HL-60 (cell line): ENCODE measurements at regions not wholly inside any gene's neighbourhood (a gene's known extent, or its start where the extent isn't known, plus 50 kb on each side); places are given as distances from the start of the nearest gene placed in this dataset.
"Not testable (repeated sequence)": the region's sequence is repeated elsewhere in the genome, so short reads cannot be mapped to it uniquely, and the experiment has no call there.

ENCODE experiments used
- DNase-seq, 2 experiments: peaks; one replicate each; pipeline ENCODE4 v3.0.0-alpha.2; 2010 to 2020; ENCODE audit warnings: low read depth in 1 of 2, low spot score in 1 of 2
- H3K27ac ChIP-seq: fragments of 250-450 bp; sonication (Bioruptor Pico); replicated peaks from 2 replicates; pipeline ENCODE4 v1.5.1; 2020; ENCODE audit warnings: mild to moderate bottlenecking, moderate library complexity
- H3K27me3 ChIP-seq: fragments of 250-450 bp; sonication (Bioruptor Pico); 2 replicates; pipeline ENCODE4 v1.5.1; 2021; ENCODE audit warnings: mild to moderate bottlenecking, moderate library complexity; ENCODE audit not compliant: insufficient read depth, poor library complexity, severe bottlenecking
- H3K4me3 ChIP-seq: replicated peaks from 2 replicates; pipeline ENCODE4 v1.5.1; 2011; ENCODE audit warnings: mild to moderate bottlenecking, control low read depth, low read length; ENCODE audit not compliant: insufficient read depth
- CTCF ChIP-seq: IDR thresholded peaks from one replicate; pipeline ENCODE4 v1.5.1; 2011; ENCODE audit warnings: low read length, control low read depth, inconsistent platforms; ENCODE audit not compliant: insufficient read depth
- GABPA ChIP-seq: IDR thresholded peaks from 2 replicates; pipeline ENCODE4 v1.6.1; 2012; ENCODE audit warnings: low read depth
- POLR2AphosphoS5 ChIP-seq: IDR thresholded peaks from 2 replicates; pipeline ENCODE4 v1.6.1; 2012; ENCODE audit warnings: low read depth
- REST ChIP-seq: IDR thresholded peaks from 2 replicates; pipeline ENCODE4 v1.6.1; 2012; ENCODE audit warnings: low read depth; ENCODE audit not compliant: insufficient replicate concordance
- SPI1 ChIP-seq: IDR thresholded peaks from 2 replicates; pipeline ENCODE4 v1.6.1; 2012; ENCODE audit warnings: low read depth, mild to moderate bottlenecking, borderline replicate concordance

GRCh38 chr14:42992930-42993329 is 1386.3 kb downstream of the LRFN5 start:
- Histone ChIP-seq H3K4me3 (no peak overlapping the region), H3K27me3 (no peaks in the 10 kb centered on the region), H3K27ac (no peak overlapping the region)
- TF ChIP-seq GABPA (no peak), POLR2AphosphoS5 (no peak), SPI1 (no peak)
- no peak for DNase-seq

- DNase-seq = no peak
- TF ChIP-seq GABPA (no peak), REST (no peak), CTCF (no peak), POLR2AphosphoS5 (no peak), SPI1 (no peak)
- H3K27ac ChIP-seq = no peak overlapping the region
- H3K27me3 ChIP-seq = no peaks in the 10 kb centered on the region
- H3K4me3 ChIP-seq = no peak overlapping the region
These were observed 1373.7 kb downstream of the LRFN5 start for GRCh38 chr14:42980419-42980818.

GRCh38 chr14:42973171-42973570 is 1366.5 kb downstream of the LRFN5 start:
- H3K4me3 ChIP-seq, H3K27me3 ChIP-seq, DNase-seq, H3K27ac ChIP-seq: not testable (repeated sequence)

GRCh38 chr14:42965512-42965911 is 1358.8 kb downstream of the LRFN5 start:
- no peak for TF ChIP-seq POLR2AphosphoS5
- no peak for TF ChIP-seq SPI1
- no peak for TF ChIP-seq REST
- TF ChIP-seq GABPA = no peak
- no peak for TF ChIP-seq CTCF
- H3K27me3 ChIP-seq = no peaks in the 10 kb centered on the region
- DNase-seq = no peak

GRCh38 chr14:42961509-42961908 is 1354.8 kb downstream of the LRFN5 start:
- Histone ChIP-seq H3K27ac (no peak overlapping the region), H3K4me3 (no peak overlapping the region), H3K27me3 (no peaks in the 10 kb centered on the region)
- no peak for TF ChIP-seq GABPA
- TF ChIP-seq CTCF = no peak
- no peak for TF ChIP-seq POLR2AphosphoS5
- TF ChIP-seq REST = no peak
- no peak for TF ChIP-seq SPI1
- DNase-seq = no peak

More at GRCh38 chr14:42965512-42965911, 1358.8 kb downstream of the LRFN5 start:
- Histone ChIP-seq H3K27ac (no peak overlapping the region), H3K4me3 (no peak overlapping the region)
